GM12892 (cell line): ENCODE measurements at regions not wholly inside any gene's neighbourhood (a gene's known extent, or its start where the extent isn't known, plus 50 kb on each side); places are given as distances from the start of the nearest gene placed in this dataset.
A peak's percentile ranks its signal among the peaks of the same experiment; 100 is the strongest.

Experiments used
- DNase-seq: peaks from one replicate; pipeline ENCODE4 v3.0.0; 2011; ENCODE audit not compliant: insufficient read length
- FAIRE-seq: peaks from 2 replicates; lab custom pipeline; 2011; peaks lifted over from hg19 to GRCh38; lab: Jason Lieb, UNC
- POLR2A ChIP-seq: IDR thresholded peaks from 2 replicates; pipeline ENCODE4 v1.6.1; 2011; ENCODE audit warnings: low read depth, low read length, control low read depth
- POLR2AphosphoS5 ChIP-seq: IDR thresholded peaks from 2 replicates; pipeline ENCODE4 v1.6.1; 2011; ENCODE audit warnings: low read depth, low read length, control low read depth
- TAF1 ChIP-seq: IDR thresholded peaks from 2 replicates; pipeline ENCODE4 v1.6.1; 2011; ENCODE audit warnings: low read depth, mild to moderate bottlenecking, control low read depth, low read length, borderline replicate concordance

GRCh38 chr13:24623149-24623665, 57.0 kb upstream of the ATP12A start:
- DNase-seq = no peak
- TF ChIP-seq TAF1 (no peak), POLR2AphosphoS5 (no peak)
- no peak for FAIRE-seq

DNA sequence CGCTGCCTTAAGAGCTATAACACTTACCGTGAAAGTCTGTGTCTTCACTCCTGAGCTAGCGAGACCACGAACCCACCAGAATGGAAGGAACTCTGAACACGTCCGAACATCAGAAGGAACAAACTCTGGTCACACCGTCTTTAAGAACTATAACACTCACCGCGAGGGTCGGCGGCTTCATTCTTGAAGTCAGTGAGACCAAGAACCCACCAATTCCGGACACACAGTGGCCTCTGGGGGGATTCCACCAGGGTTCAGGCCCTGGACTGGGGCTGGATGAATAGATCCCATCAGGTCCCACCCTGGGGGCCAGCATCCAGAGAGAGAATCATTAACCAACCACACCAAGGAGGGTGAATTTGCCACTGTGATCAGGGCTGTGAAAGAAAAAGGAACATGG, 55.8 kb upstream of the ATP12A start:
- no peak for TF ChIP-seq TAF1
- no peak for TF ChIP-seq POLR2A
- TF ChIP-seq POLR2AphosphoS5 = no peak
- FAIRE-seq = no peak
- DNase-seq = no peak

- DNase-seq (no peak), FAIRE-seq (no peak)
- TF ChIP-seq POLR2AphosphoS5 = no peak
- TF ChIP-seq TAF1 = no peak
- TF ChIP-seq POLR2A = no peak
Observed at GRCh38 chr13:24624801-24625231, 55.4 kb upstream of the ATP12A start.

GRCh38 chr13:24625331-24625731, 54.9 kb upstream of the ATP12A start:
- peak; percentile 42 for FAIRE-seq
- TF ChIP-seq POLR2A (no peak), TAF1 (no peak)
- DNase-seq = no peak

- DNase-seq (no peak), FAIRE-seq (no peak)
- TF ChIP-seq POLR2AphosphoS5 (no peak), POLR2A (no peak), TAF1 (no peak)
Observed at GRCh38 chr13:24625870-24626849, 54.0 kb upstream of the ATP12A start.

GRCh38 chr13:24627090-24627714, 53.0 kb upstream of the ATP12A start:
- FAIRE-seq (no peak), DNase-seq (no peak)
- TF ChIP-seq TAF1 (no peak), POLR2AphosphoS5 (no peak), POLR2A (no peak)

DNA sequence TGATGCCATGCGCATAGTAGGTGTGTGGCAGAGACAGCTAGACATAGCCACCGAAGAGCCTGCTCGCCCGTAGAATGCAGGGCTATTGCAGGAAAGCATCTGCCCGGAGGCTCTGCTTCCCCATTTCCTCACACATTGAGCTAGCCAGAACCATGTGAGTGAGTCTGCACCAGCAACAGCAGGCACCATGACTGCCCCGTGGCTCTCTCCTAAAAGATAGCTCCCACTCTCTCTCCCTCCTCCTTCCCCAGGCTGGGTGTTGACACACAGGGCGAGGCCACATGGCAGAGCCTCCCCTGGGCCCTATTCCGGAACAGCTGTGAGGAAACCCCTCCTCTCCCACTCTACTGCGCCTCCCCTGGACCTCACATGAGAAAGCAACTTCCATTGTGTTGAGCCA, 52.3 kb upstream of the ATP12A start:
- no peak for FAIRE-seq
- no peak for DNase-seq
- TF ChIP-seq POLR2AphosphoS5 = no peak
- TF ChIP-seq POLR2A = no peak
- no peak for TF ChIP-seq TAF1

DNA sequence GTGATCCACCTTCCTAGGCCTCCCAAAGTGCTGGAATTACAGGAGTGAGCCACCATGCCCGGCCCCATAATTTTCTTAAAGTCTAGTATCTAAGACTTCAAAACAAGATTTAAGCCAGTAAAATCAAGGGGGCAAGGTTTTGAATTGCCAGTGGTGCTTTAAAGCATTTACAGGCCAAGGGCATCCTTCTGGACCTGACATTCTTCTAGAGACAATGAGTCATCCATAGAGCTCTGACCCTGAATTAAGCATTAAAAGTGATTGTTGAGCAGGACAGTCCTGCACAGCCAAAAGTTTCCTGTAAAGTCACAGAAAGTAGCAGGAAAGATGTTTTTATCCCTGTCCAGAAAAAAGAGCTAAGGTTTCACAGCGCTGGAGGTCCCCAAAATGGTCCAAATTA, 50.9 kb upstream of the ATP12A start:
- TF ChIP-seq POLR2A (no peak), POLR2AphosphoS5 (no peak), TAF1 (no peak)
- FAIRE-seq = no peak
- DNase-seq = no peak

GRCh38 chr13:24630121-24630520, 50.1 kb upstream of the ATP12A start:
- DNase-seq (no peak), FAIRE-seq (no peak)
- TF ChIP-seq POLR2A (no peak), POLR2AphosphoS5 (no peak), TAF1 (no peak)
